Stimulated activated CD8-positive, alpha-beta memory T cell treated with anti-CD3 and anti-CD28 coated beads, Interleukin-2, amount 100 ng/mL, for 1 hour (primary cell): ENCODE measurements at regions not wholly inside any gene's neighbourhood (a gene's known extent, or its start where the extent isn't known, plus 50 kb on each side); places are given as distances from the start of the nearest gene placed in this dataset.

ENCODE experiments used
- DNase-seq, 2 donors: peaks; one replicate each; pipeline ENCODE4 v3.0.0-alpha.2; 2020; ENCODE audit warnings: low read depth in 2 of 2

DNA sequence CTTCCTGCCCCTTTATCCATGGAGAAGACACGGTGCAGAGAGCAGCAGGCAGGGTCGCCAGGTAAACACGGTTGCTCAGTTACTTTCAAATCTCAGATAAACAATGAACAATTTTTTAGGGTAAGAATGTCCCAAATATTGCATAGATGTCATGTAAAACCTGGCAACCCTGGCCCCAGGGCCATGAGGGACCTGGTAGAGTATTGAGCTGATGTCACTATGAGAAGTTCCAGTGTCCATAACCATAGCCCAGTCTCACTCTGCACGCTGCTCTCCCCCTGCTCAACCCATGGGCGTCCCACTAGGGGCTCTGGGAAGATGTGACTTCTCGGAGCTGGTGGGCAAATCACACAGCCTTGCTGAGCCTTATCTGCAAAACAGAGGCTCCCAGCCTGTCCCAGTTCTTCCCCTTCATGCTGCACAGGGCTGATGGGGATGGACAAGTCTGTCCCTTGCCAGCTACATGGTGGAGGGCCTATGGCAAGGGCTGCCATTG lies 71.3 kb upstream of the TOP1 start:
- DNase-seq = no peak

DNA sequence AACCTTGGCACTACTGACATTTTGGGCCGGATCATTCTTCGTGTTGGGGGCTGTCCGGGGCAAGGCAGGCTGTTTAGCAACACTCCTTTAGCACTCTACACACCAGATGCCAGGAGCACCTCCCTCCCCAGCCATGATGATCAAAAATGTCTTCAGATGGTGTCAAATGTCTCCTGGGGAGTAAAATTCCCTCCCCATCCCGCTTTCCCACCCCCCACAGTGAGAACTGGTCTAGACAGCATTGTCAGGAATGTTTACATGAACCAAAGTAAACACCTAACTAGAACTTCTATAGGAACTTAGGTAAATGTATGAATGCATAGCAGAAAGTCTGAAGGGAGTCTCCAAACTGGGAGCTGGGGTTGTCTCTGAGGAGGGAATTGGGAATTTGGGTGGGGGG lies 70.0 kb upstream of the TOP1 start:
- DNase-seq = no peak

DNA sequence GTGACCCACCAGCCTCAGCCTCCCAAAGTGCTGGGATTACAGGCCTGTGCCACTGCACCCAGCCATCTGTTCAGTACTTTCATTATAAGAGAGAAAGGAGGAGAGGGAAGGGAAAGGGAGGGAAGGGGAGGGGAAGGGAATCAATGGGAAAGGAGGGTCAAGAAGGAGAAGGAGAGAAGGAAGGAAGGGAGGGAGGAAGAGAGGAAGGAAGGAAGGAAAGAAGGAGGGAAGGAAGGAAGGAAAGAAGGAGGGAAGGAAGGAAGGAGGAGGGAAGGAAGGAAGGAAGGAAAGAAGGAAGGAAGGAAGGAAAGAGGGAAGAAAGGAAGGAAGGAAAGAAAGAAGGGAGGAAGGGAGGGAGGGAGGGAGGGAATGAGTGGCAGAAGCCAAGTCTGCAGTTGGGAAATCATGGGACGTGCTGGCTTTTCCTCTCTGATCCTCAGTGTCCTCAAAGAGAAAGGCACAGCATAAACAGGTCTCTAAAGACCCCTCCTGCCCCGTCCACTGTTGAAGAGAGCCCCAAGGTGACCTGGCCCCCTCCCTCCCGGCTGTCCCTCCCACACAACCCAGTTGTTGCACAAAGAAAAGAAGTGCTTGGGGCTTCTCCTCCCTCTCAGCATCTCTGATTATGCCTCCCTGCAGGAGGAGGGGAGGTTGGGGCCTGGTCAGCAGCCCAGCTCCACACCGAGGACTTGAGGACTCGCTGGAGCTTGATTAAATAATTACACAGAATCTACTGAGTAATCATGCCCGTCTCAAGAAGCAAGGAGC lies 69.1 kb upstream of the TOP1 start:
- no peak for DNase-seq

DNA sequence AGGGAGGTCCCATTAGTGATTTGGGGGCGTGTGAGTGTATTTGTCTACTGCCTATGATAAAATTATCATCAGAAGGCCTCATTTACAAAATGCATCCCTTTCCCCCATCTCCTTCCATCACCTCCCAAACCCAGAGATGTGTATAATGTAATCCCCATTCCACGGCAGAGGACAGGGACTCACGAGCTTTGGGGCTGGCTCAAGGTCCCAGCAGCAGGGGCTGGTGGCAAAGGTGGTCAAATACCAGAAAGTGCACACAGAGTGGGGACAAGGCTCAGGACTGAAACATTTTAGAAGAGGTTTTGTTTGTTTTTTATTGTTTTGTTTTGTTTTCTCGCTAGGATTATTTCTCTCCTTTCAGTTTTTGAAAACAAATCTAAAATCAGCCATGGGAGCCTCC lies 68.5 kb upstream of the TOP1 start:
- no peak for DNase-seq

DNA sequence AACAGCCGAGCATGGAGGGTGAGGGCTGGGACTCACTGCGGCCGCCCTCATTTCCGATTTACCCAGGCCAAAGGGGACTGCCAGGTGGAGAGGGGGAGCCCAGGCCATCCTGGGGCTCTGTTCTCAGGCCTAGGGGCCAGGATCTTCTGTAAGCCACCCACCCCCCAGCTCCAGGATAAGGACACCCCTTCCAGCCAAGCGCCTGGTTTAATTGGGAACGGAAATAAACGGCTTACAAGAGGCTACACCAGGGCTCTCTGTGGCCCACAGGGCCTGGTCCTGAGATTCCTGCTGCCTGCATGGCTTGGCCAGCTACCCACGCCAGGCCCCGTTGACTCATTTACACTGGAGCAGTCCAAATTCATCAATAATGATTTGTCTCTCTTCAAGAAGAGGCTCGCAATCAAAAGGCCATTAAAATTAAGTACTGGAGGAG lies 68.1 kb upstream of the TOP1 start:
- no peak for DNase-seq

DNA sequence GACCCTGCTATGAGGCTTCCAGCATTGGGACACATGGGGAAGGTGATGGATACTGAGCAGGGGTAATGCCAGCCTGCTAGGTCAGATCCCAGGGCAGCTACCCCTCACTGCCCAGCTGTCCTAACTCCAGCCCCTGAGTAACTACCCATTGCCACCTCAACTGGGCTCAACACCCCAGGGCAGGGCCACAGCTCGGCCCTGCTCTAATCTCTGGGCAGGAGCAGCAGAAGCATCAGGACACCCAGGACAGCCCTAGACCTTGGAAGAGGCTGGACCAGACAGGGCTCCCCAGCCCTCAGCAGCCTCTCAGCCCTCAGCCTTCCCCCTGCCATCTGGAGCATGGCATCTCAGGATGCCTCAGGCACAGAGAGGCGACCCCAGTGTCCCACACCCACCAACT lies 67.4 kb upstream of the TOP1 start:
- no peak for DNase-seq

DNA sequence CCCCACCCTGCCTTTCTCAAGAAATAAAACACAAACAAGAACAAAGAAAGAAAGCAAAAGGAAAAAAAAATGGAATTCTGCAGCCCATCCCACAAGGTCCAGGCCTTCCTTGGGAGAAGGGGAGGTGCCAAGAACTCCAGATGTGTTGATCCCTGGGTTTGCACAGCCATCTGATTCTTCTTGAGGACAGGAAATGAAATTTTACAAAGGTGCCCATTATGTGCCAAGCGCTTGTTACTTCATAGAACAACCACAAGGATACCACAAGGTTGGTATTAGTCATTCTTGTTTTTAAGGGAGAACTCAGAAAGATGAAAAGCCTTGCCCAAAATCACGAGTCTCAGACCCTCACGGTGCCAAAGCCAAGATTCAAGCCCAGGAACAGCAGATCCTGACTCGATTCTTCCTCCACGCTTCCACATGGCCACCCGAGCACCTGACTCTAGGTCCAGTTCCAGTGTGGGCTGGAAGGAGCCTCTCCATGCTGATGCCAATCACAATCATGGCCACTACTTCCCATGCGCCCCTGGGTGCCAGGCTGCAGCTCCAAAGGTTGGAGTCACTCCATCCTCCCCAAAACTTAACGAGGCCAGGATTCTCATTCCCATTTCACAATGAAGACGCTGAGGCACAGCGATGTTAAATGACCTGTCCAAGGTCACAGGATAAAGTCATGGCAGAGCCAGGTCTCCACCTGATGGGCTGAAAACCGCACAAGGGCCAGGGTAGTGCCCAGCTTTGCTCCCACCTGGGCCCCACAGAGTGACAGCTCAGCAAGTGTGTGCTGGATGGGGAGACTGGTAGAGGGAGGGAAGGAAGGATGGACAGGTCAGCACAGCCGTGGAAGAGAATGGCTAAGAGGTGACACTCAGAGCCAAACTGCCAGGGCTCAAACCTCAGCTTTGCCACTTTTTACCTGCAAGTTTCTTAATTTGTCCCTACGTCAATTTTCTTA lies 66.7 kb upstream of the TOP1 start:
- DNase-seq = no peak

DNA sequence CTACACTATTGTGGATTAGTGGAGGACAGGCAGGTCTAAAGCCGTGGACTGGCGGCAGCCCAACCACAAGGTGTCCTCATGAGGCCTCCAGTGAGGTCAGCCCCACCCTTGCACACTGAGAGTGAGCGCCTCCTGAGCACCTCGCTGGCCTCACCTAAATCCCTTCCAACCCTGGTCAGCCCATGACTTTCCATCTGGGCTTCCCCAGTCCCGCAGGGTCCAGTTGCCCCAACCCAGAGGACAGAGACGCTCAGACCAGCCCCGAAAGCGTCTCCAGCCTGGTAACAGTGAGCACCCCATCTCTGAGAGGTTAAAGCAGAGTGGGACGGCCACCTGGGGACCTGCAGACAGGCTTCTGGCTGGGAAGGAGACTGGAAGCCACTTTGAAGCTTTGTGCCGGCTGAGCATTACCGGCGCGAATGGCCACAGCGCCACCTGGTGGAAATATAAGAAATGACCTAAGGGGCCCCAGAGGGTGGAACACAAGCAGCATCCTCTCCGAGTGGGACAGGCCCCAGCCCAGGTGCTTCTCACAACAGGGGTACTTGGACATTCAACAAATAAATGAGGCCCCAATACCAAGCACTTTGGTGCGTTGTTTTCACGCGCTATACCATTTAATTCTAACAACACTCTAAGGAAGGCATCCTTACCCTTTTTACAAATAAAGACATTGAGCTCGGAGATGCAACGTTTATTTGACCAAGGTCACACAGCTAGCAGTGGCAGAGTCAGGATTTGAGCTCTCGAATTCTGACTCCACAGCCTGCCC lies 65.7 kb upstream of the TOP1 start:
- DNase-seq = peak; percentile 32 to 56

DNA sequence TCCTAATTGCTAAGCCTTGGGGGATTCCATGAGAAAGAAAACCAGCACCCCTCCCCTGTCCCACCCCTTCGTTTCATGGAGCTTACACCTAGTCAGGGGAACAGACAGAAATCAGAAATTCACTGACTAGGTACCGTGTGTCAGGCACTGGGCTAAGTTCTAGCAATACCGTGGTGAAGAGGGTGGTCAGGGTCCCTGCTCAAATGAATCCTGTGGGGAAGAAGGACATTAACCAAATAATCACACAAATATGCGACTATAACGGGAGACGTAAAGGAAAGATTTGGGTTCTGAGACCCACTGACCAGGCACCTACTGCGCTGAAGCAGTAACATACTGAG lies 65.1 kb upstream of the TOP1 start:
- DNase-seq = no peak

DNA sequence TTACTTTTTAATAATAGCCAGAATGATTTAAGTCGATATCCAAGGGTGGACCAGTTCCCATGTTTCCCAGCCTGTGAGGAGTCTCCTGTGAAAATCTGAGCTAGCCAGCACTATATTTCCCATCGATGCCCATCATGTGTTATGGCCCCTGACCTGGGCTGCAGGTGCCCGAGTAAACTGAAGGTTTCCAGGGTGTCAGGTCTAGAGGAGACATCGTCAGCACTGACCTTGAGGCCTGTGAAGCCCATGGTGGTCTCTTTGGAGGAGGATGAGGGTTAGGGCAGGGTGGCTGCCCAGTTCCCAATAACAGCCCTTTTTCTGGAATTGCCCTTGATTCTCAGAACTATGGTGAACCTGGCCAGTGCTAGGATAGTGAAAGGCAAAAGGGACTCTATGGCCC lies 63.0 kb upstream of the TOP1 start:
- DNase-seq = no peak

DNA sequence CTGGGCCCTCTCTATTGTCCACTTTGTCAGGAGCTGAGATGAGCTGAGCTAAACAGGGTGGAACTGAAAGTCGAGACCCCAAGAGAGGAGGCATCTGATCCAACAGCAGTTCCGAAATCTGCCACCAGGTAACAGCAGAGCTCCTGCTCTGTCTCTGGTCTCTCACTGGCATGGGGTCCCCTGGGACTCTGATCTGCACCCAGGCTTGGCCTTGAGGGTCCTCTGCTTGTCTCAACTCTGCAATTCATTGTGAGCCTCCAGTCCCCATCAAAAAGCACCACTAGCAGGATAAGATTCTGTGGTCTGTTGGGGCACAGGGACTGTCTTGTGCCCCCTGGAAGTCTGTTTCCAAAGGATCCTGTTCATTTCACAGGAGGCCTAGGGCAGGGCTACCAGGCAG lies 62.5 kb upstream of the TOP1 start:
- no peak for DNase-seq

DNA sequence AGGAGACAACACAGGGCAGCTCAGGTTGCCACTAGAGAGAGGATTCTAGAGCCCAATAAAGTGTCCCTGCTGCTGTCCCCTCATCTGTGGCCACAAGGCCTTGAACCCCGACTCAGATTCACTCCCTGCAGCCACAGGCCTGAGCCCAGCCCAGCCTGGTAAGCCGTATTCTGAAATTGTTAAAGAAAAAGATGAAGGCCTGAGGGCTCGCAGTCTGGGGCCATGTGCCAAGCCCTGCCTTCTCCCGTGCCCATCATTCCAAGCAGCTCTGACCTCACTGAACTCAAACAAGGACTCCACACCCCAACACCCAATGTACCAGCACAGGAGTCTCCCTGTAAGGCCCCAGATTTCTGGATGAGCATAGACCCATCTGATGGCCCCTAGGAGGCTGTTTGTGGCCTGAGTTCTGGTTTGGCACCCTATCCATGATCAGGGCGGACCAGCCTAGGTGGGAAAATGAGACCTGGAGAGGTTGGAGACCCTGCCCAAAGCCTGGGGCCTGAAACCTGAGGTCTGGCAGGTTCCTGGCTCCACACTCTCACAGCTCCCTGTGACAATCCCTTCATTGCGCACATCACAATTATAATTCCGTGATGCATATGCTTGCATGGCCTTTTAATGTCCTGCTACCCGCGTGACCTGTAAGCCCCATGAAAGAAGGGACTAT lies 62.0 kb upstream of the TOP1 start:
- no peak for DNase-seq

DNA sequence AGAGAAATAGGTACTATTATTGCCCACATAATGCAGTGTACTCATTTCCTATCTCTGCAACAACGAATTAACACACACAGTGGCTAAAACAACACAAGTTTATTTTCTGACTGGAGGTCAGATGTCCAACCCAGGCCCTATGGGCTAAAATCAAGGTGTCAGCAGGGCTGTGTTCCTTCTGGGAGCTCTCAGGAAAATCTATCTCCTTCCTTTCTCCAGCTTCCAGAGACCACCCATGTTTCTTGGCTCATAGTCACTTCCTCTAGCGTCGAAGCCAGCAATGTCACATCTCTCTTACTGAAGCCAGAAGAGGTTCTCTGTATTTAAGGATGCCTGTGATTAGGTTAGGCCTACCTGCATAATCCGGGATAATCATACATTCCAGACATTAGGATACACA lies 60.9 kb upstream of the TOP1 start:
- DNase-seq = no peak

DNA sequence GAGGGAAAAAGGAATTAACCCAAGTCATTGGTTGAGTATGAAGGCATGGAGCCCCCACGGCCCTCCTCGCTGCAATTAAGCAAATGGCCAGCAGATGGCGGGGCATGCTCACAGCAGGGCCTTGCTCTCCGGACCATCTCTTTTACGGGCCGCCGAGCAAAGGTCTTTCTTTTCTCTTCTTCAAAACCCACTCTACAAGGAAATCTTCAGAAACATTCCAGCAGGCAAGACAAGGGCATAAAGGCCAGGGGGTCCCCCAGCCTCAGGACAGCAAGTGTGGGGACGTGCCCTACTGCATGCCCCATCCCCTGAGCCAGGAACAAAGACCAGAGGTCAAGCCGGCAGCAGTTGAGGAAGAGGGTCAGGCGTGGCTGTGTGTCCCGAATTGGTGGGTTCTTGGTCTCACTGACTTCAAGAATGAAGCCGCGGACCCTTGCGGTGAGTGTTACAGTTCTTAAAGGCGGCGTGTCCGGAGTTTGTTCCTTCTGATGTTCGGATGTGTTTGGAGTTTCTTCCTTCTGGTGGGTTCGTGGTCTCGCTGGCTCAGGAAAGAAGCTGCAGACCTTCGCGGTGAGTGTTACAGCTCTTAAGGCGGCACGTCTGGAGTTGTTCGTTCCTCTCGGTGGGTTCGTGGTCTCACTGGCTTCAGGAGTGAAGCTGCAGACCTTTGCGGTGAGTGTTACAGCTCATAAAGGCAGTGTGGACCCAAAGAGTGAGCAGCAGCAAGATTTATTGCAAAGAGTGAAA lies 59.6 kb upstream of the TOP1 start:
- DNase-seq = peak; percentile 73 to 77

DNA sequence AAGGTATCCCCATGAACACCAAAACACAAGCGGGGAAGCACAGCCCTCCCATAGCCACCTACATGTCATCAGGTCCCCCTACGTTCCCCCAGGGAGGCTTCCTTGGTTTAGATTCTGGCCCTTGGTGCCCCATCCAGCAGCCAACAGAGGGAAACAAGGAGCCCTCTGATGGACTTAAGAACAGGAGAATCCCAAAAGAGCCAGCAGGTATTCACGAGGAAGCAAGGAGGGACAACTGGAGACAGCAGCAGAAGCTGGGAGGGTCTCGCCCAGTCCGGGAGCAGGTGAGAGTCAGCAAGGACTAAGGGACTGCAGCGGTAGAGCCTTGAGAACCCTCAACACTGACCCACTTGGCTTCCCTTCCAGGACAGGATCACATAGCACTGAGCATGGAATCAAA lies 58.4 kb upstream of the TOP1 start:
- no peak for DNase-seq

DNA sequence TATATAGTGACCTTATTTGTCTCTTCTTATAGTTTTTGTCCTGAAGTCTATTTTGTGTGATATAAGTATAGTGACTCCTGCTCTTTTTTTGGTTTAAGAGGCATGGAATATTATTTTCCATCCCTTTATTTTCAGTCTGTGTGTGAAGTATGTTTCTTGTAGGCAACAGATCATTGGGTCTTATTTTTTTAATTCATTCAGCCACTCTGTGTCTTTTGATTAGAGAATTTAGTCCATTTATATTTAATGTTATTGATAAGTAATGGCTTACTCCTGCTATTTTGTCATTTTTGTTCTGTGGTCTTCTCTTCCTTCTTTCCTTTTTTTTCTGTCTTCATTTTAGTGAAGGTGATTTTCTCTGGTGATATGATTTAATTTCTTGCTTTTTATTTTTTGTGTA lies 51.4 kb upstream of the TOP1 start:
- DNase-seq = no peak

DNA sequence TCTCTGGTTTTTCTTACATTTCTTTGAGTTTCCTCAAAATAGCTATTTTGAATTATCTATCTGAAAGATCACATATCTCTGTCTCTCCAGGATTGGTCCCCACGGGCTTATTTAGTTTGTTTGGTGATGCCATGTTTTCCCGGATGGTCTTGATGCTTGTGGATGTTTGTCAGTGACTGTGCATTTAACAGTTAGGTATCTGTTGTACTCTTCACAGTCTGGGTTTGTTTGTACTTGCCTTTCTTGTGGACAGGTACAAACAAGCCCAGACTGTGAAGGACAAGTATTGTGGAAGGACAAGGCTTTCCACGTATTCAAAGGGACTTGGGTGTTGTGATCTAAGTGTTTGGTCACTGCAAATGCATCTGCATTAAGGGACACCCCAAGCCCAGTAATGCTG lies 49.9 kb upstream of the TOP1 start:
- DNase-seq = no peak
